HEK293 (cell line): ENCODE measurements at regions not wholly inside any gene's neighbourhood (a gene's known extent, or its start where the extent isn't known, plus 50 kb on each side); places are given as distances from the start of the nearest gene placed in this dataset.

ENCODE experiments used
- CTCF ChIA-PET: fragments of 350-600 bp; formaldehyde crosslinking; extraction: SDS; loops from one replicate; lab custom pipeline; 2021; ENCODE audit warnings: antibody characterized with exemption; lab: Yijun Ruan, JAX
- POLR2A ChIA-PET: fragments of 300-600 bp; formaldehyde crosslinking; extraction: SDS; loops from one replicate; lab custom pipeline; 2020; ENCODE audit warnings: antibody characterized with exemption, inconsistent platforms; lab: Yijun Ruan, JAX
- H3K27ac ChIP-seq: fragments of 200-500 bp; sonication (Bioruptor generic); 2 replicates; pipeline ENCODE4 v1.5.1; 2014; ENCODE audit warnings: low read depth, low read length, control low read depth, inconsistent platforms; ENCODE audit errors: extremely low read depth
- H3K36me3 ChIP-seq, 2 experiments: fragments of 200-500 bp in 1 of 2; sonication (Bioruptor generic) in 1 of 2; 1 replicate in 1 of 2; 2 replicates in 1 of 2; pipeline ENCODE4 v1.5.1; 2014 to 2017; ENCODE audit warnings: inconsistent platforms in 2 of 2, low read length in 2 of 2; ENCODE audit not compliant: control insufficient read depth in 2 of 2, insufficient read depth in 1 of 2
- H3K4me1 ChIP-seq: fragments of 200-500 bp; sonication (Bioruptor generic); 2 replicates; pipeline ENCODE4 v1.5.1; 2014; ENCODE audit warnings: mild to moderate bottlenecking, low read length, inconsistent platforms; ENCODE audit not compliant: control insufficient read depth, insufficient read depth
- H3K4me3 ChIP-seq: 2 replicates; pipeline ENCODE4 v1.5.1; 2011; ENCODE audit warnings: low read depth, mild to moderate bottlenecking, control low read depth, low read length, moderate library complexity
- H3K9me3 ChIP-seq: fragments of 200-500 bp; sonication (Bioruptor generic); 2 replicates; pipeline ENCODE4 v1.5.1; 2014; ENCODE audit warnings: low read depth, low read length, inconsistent platforms; ENCODE audit not compliant: control insufficient read depth, insufficient read depth
- GLI2 ChIP-seq: fragments of 450-650 bp; formaldehyde crosslinking; IDR thresholded peaks from 2 replicates; pipeline ENCODE4; 2017; ENCODE audit warnings: missing biosample characterization, missing genetic modification characterization, low read depth, borderline replicate concordance
- GLI4 ChIP-seq: fragments of 450-650 bp; formaldehyde crosslinking; IDR thresholded peaks from 2 replicates; pipeline ENCODE4 v1.5.1; 2016; ENCODE audit warnings: missing biosample characterization, missing genetic modification characterization
- KLF10 ChIP-seq: fragments of 450-650 bp; IDR thresholded peaks from 2 replicates; pipeline ENCODE4 v1.5.1; 2018; ENCODE audit warnings: missing biosample characterization, mild to moderate bottlenecking, missing genetic modification characterization
- MEIS1 ChIP-seq: sonication (generic); formaldehyde crosslinking; IDR thresholded peaks from 2 replicates; pipeline ENCODE4 v1.8.1; 2022; ENCODE audit warnings: missing genetic modification reagents, mild to moderate bottlenecking, borderline replicate concordance
- PRDM10 ChIP-seq: fragments of 450-650 bp; formaldehyde crosslinking; IDR thresholded peaks from 2 replicates; pipeline ENCODE4 v1.5.1; 2016; ENCODE audit warnings: missing biosample characterization, missing genetic modification characterization
- RBAK ChIP-seq: fragments of 450-650 bp; formaldehyde crosslinking; IDR thresholded peaks from 2 replicates; pipeline ENCODE4 v1.5.1; 2016; ENCODE audit warnings: missing biosample characterization, missing genetic modification characterization
- YY2 ChIP-seq: fragments of 450-650 bp; formaldehyde crosslinking; IDR thresholded peaks from 2 replicates; pipeline ENCODE4 v1.5.1; 2016; ENCODE audit warnings: missing biosample characterization, missing genetic modification characterization
- ZNF112 ChIP-seq: fragments of 450-650 bp; formaldehyde crosslinking; IDR thresholded peaks from 2 replicates; pipeline ENCODE4 v1.5.0; 2017; ENCODE audit warnings: missing biosample characterization, missing genetic modification characterization
- ZNF175 ChIP-seq: fragments of 450-650 bp; formaldehyde crosslinking; IDR thresholded peaks from 2 replicates; pipeline ENCODE4 v1.5.1; 2016; ENCODE audit warnings: missing biosample characterization, missing genetic modification characterization
- ZNF239 ChIP-seq: fragments of 450-650 bp; formaldehyde crosslinking; IDR thresholded peaks from 2 replicates; pipeline ENCODE4 v1.5.1; 2016; ENCODE audit warnings: missing biosample characterization, missing genetic modification characterization
- ZNF280D ChIP-seq: fragments of 450-650 bp; formaldehyde crosslinking; IDR thresholded peaks from 2 replicates; pipeline ENCODE4 v1.5.1; 2016; ENCODE audit warnings: missing biosample characterization, missing genetic modification characterization
- ZNF311 ChIP-seq: fragments of 450-650 bp; formaldehyde crosslinking; IDR thresholded peaks from 2 replicates; pipeline ENCODE4 v1.5.1; 2017; ENCODE audit warnings: missing biosample characterization, missing genetic modification characterization, borderline replicate concordance
- ZNF600 ChIP-seq: fragments of 450-650 bp; formaldehyde crosslinking; IDR thresholded peaks from 2 replicates; pipeline ENCODE4 v1.5.1; 2016; ENCODE audit warnings: missing biosample characterization, missing genetic modification characterization
- ZNF621 ChIP-seq: fragments of 450-650 bp; formaldehyde crosslinking; IDR thresholded peaks from 2 replicates; pipeline ENCODE4 v1.5.1; 2017; ENCODE audit warnings: missing biosample characterization, missing genetic modification characterization
- ZSCAN16 ChIP-seq: fragments of 450-650 bp; formaldehyde crosslinking; IDR thresholded peaks from 2 replicates; pipeline ENCODE4 v1.5.1; 2016; ENCODE audit warnings: missing biosample characterization, missing genetic modification characterization
- ZSCAN23 ChIP-seq: fragments of 450-650 bp; formaldehyde crosslinking; IDR thresholded peaks from 2 replicates; pipeline ENCODE4 v1.5.1; 2016; ENCODE audit warnings: missing biosample characterization, missing genetic modification characterization
- TF ChIP-seq, protein P1 (sequence below): fragments of 450-650 bp; formaldehyde crosslinking; IDR thresholded peaks from 2 replicates; pipeline ENCODE4; 2016; ENCODE audit warnings: missing biosample characterization, missing genetic modification characterization

DNA sequence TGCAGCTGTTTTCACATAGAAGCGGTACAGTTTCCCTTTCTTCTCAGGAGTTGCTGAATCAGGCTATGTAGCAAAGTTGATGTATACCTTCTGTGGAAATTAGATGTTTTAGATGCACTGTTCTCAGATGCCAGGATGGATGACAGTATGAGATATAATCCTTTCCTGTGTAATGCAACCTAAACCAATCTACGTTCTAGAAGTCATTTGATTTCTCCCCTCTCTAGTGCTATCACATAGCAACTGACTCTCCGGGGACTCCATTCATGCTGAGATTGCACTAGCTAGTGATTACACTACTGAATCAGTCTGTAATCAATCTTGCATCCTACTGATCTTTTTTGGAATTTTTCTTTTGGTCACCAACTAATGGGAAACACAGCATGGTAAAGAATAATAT, 1881.7 kb downstream of the PCDH7 start (continued):
- TF ChIP-seq PRDM10 (no peak), ZNF175 (tag by site-specific recombination) (no peak), ZSCAN23 (tag by site-specific recombination) (no peak)

- H3K27ac ChIP-seq, result no peak overlapping the region
- TF ChIP-seq ZNF600 (tag by site-specific recombination) (no peak), ZNF239 (tag by site-specific recombination) (no peak), ZNF280D (tag by site-specific recombination) (no peak), ZNF621 (no peak), KLF10 (tag by site-specific recombination) (no peak), PRDM10 (no peak), MEIS1 (CRISPR knock-in tag) (no peak), ZSCAN16 (no peak), GLI2 (tag by site-specific recombination) (no peak)
- H3K4me1 ChIP-seq, result no peaks in the 10 kb centered on the region
- no peak overlapping the region for H3K4me3 ChIP-seq
- ChIA-PET POLR2A (no interaction called here), CTCF (no interaction called here)
- H3K36me3 ChIP-seq, result no peaks in the 10 kb centered on the region
- H3K9me3 ChIP-seq, result no peaks in the 10 kb centered on the region
These were observed 1887.8 kb downstream of the PCDH7 start for GRCh38 chr4:32607978-32608377.

DNA sequence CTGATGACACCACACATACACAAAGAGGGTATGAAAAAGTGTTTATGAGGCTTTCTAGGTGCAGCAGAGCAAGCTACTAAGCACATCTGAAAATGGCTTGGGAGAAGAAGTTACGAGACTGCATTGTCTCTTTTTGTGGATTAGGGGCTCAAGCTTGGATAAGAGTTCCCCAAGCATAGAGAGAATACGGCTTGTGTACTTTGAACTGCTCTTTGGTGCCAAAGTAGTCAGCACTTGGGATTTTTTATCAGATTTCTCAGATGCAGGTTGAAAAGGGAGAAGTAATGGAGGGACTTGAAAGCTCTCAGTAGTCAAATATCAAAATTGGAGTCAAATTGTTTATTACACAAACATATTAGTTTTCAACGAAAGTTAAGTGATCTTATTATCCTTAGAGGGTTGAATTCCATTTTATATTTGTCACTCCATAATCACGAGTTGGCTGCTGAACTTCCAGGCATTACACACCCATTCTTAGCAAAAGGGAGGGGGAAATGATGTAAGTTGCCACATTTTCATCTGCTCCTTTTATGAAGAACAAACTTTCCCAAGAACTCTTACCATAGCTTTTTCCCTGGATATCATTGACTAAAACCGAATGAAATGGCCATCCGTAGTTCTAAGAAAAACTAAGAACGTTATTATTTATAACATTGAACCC, 1904.9 kb downstream of the PCDH7 start:
- CTCF ChIA-PET, result no interaction called here
- POLR2A ChIA-PET, result no interaction called here
- H3K4me1 ChIP-seq, result no peaks in the 10 kb centered on the region
- H3K27ac ChIP-seq, result no peak overlapping the region
- no peaks in the 10 kb centered on the region for H3K9me3 ChIP-seq
- H3K4me3 ChIP-seq, result no peak overlapping the region
- no peaks in the 10 kb centered on the region for H3K36me3 ChIP-seq
- TF ChIP-seq RBAK (tag by site-specific recombination) (no peak), YY2 (tag by site-specific recombination) (no peak), ZNF311 (tag by site-specific recombination) (no peak), ZNF112 (tag by site-specific recombination) (no peak), GLI4 (tag by site-specific recombination) (no peak)
- TF ChIP-seq, protein P1, sequence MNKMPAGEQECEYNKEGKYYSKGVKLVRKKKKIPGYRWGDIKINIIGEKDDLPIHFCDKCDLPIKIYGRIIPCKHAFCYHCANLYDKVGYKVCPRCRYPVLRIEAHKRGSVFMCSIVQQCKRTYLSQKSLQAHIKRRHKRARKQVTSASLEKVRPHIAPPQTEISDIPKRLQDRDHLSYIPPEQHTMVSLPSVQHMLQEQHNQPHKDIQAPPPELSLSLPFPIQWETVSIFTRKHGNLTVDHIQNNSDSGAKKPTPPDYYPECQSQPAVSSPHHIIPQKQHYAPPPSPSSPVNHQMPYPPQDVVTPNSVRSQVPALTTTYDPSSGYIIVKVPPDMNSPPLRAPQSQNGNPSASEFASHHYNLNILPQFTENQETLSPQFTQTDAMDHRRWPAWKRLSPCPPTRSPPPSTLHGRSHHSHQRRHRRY (tag by site-specific recombination), result no peak
